HepG2 (cell line): ENCODE measurements at regions not wholly inside any gene's neighbourhood (a gene's known extent, or its start where the extent isn't known, plus 50 kb on each side); places are given as distances from the start of the nearest gene placed in this dataset.

Source experiments
- ATAC-seq: fragments of 200-7000 bp; cut with Tn5 transposase; 3 replicates; pipeline ENCODE4 v1.9.1; 2020; ENCODE audit warnings: mild to moderate bottlenecking, moderate library complexity
- BruUV-seq: library from RNA; stranded (reverse); fragments of 400-500 nt; replicated peaks from 2 replicates; lab custom pipeline; 2021; lab: Mats Ljungman, UMichigan
- CTCF ChIA-PET: fragments of 300-600 bp; formaldehyde crosslinking; extraction: SDS; loops from one replicate; lab custom pipeline; 2021; ENCODE audit warnings: low total read pairs, inconsistent platforms, low intra/inter-chr PET ratio; lab: Yijun Ruan, JAX
- POLR2A ChIA-PET: fragments of 350-600 bp; sonication (Branson Sonifier 250); formaldehyde crosslinking; loops from one replicate; lab custom pipeline; 2020; ENCODE audit warnings: antibody characterized with exemption, inconsistent platforms; lab: Yijun Ruan, JAX
- DNase-seq: peaks from one replicate; pipeline ENCODE4 v3.0.0-alpha.2; 2015; ENCODE audit warnings: low spot score
- FAIRE-seq: peaks from 3 replicates; lab custom pipeline; 2011; peaks lifted over from hg19 to GRCh38; lab: Jason Lieb, UNC
- H2AFZ ChIP-seq: one replicate; pipeline ENCODE4 v1.6.1; 2011; ENCODE audit warnings: low read length, inconsistent platforms
- H3K27ac ChIP-seq: fragments of 300-600 bp; 3 replicates; pipeline ENCODE4 v1.8.0; 2011; ENCODE audit warnings: mixed run types, mild to moderate bottlenecking, mixed read lengths, low read length, inconsistent platforms; ENCODE audit not compliant: insufficient read depth; ENCODE audit errors: extremely low read length
- H3K27me3 ChIP-seq, 2 experiments: fragments of 200-600 bp in 1 of 2; 2 replicates in 1 of 2; 3 replicates in 1 of 2; pipeline versions ENCODE4 v1.6.0 to v1.8.0; 2011; ENCODE audit warnings: low read length in 2 of 2, mild to moderate bottlenecking in 2 of 2, moderate library complexity in 2 of 2, inconsistent platforms in 1 of 2; ENCODE audit not compliant: insufficient read depth in 2 of 2, control insufficient read depth in 1 of 2
- H3K36me3 ChIP-seq, 2 experiments: fragments of 200-600 bp in 1 of 2; replicated peaks in 1 of 2; 2 replicates in 1 of 2; 3 replicates in 1 of 2; pipeline versions ENCODE4 v1.5.1 to v1.8.0; 2011; ENCODE audit warnings: low read length in 2 of 2, inconsistent platforms in 1 of 2; ENCODE audit not compliant: insufficient read depth in 2 of 2, control insufficient read depth in 1 of 2
- H3K4me1 ChIP-seq: 2 replicates; pipeline ENCODE4 v1.5.1; 2012; ENCODE audit warnings: low read length, inconsistent platforms; ENCODE audit not compliant: insufficient read depth
- H3K4me2 ChIP-seq: 2 replicates; pipeline ENCODE4 v1.6.0; 2011; ENCODE audit warnings: low read depth, low read length, inconsistent platforms
- H3K4me3 ChIP-seq, 3 experiments: fragments of 200-600 bp in 1 of 3; sonication (generic), shearing (Covaris generic) in 1 of 3; replicated peaks in 1 of 3; 2 replicates each; pipeline ENCODE4 v1.5.1; 2011 to 2016; ENCODE audit warnings: low read length in 3 of 3, inconsistent platforms in 2 of 3, low read depth in 2 of 3, mild to moderate bottlenecking in 2 of 3, control low read depth in 1 of 3, mixed read lengths in 1 of 3; ENCODE audit not compliant: insufficient read depth in 1 of 3
- H3K79me2 ChIP-seq: one replicate; pipeline ENCODE4 v1.6.1; 2011; ENCODE audit warnings: low read length, inconsistent platforms; ENCODE audit not compliant: insufficient read depth
- H3K9ac ChIP-seq: 2 replicates; pipeline ENCODE4 v1.6.0; 2011; ENCODE audit warnings: mild to moderate bottlenecking, low read depth, low read length, inconsistent platforms; ENCODE audit not compliant: insufficient read depth
- H3K9me3 ChIP-seq: 2 replicates; pipeline ENCODE4 v1.5.1; 2012; ENCODE audit warnings: mild to moderate bottlenecking, low read length
- H4K20me1 ChIP-seq: 2 replicates; pipeline ENCODE4 v1.6.0; 2011; ENCODE audit warnings: inconsistent platforms, mild to moderate bottlenecking, low read length, moderate library complexity; ENCODE audit not compliant: insufficient read depth
- MTF2 ChIP-seq: sonication (generic); formaldehyde crosslinking; IDR thresholded peaks from 2 replicates; pipeline ENCODE4 v1.5.0; 2020; ENCODE audit warnings: missing genetic modification reagents, borderline replicate concordance
- NR2F2 ChIP-seq: IDR thresholded peaks from 2 replicates; pipeline ENCODE4 v1.6.1; 2012; ENCODE audit warnings: low read depth, inconsistent platforms, borderline replicate concordance
- SAP130 ChIP-seq: IDR thresholded peaks from 2 replicates; pipeline ENCODE4 v1.6.1; 2016; ENCODE audit warnings: low read depth
- SCMH1 ChIP-seq: sonication (generic); formaldehyde crosslinking; IDR thresholded peaks from 2 replicates; pipeline ENCODE4 v1.9.0; 2021; ENCODE audit warnings: missing genetic modification reagents, mild to moderate bottlenecking, borderline replicate concordance
- TEAD2 ChIP-seq: sonication (generic); formaldehyde crosslinking; IDR thresholded peaks from 2 replicates; pipeline ENCODE4 v1.9.0; 2021; ENCODE audit warnings: missing genetic modification reagents
- U2AF1 ChIP-seq: fragments of 200-400 bp; formaldehyde crosslinking; optimal IDR thresholded peaks from 2 replicates; pipeline ENCODE3; 2017; ENCODE audit warnings: mild to moderate bottlenecking, low read depth, low read length
- ZMYM2 ChIP-seq: sonication (generic); formaldehyde crosslinking; IDR thresholded peaks from 2 replicates; pipeline ENCODE4 v1.8.0; 2022; ENCODE audit warnings: mild to moderate bottlenecking, missing genetic modification reagents
- ZNF331 ChIP-seq: sonication (generic); formaldehyde crosslinking; IDR thresholded peaks from 2 replicates; pipeline ENCODE4 v1.4.0; 2020; ENCODE audit warnings: missing genetic modification reagents
- ZNF607 ChIP-seq: sonication (generic); formaldehyde crosslinking; IDR thresholded peaks from 2 replicates; pipeline ENCODE4 v1.5.1; 2020; ENCODE audit warnings: missing genetic modification reagents, mild to moderate bottlenecking, borderline replicate concordance
- ZNF782 ChIP-seq: sonication (generic); formaldehyde crosslinking; IDR thresholded peaks from 2 replicates; pipeline ENCODE4 v1.4.0; 2020; ENCODE audit warnings: missing genetic modification reagents, mild to moderate bottlenecking, borderline replicate concordance
- WGBS: methylation state at CpG from one replicate; pipeline ENCODE4 v1.1.6; 2017; ENCODE audit warnings: low lambda C conversion rate; 5-methylcytosine and 5-hydroxymethylcytosine counted together
- in situ Hi-C: cut with HindIII; loops from 2 replicates; pipeline ENCODE4 v1.10.0; 2017; ENCODE audit warnings: low pct_unique_long_range_greater_than_20kb; ENCODE audit not compliant: extremely low pct_ligation_motif_present
- intact Hi-C: fragments of 100-400 bp; cut with micrococcal nuclease; formaldehyde crosslinking; loops from one replicate; pipeline ENCODE4 v1.10.0; 2022; ENCODE audit not compliant: unreplicated experiment

DNA sequence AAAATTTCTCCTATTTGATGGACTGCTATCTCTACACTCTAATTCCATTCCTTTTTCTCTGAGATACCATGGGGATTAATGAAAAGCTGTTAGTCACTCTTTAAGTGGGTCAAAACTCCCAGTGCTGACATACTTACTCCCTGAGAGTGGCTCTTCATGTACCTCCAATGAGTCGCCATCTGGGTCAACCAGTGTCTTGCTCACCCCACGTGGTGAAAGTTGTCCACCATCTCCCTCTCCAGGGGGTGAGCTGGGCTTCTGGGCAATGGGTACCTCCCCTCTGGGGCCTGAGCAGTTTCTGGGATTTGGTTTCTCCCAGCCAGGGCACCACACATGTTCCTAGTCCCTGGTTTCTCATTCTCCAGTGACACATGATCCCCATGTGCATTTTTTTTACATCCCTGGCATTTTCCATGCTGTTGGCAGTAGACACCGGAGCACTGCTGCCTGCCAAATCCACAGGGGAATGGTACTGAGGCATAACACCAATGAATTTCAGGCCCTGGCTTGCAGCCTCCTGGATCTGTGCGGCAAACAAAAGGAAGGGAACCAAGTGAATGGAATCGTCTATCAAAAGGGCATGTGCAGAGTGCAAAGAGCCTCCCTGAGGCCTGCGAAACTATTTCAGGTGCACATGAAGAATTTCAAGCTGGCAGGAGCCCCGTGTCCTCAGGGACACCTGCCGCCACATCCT, 817.9 kb upstream of the AMELY start (continued):
- no peak for TF ChIP-seq SAP130 (CRISPR knock-in tag)
- no peak for TF ChIP-seq NR2F2

DNA sequence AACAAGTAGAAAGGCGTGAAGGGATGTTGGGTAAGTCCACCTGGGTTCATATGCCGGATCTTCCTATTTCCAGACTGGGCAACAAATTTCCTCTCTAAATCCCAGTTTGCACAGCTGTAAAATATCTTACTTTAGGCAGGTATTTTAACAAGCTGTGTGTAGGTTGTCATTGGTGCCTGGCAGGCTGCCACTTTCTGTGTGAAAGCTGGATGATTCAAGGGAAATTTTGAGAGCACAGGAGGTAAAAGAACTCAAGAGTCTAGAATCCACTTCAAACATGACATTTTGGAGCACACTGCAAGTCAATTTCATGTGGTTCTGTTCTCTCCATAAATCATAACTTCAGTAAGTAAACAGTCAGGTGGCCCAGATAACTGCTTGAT, 817.4 kb upstream of the AMELY start:
- Histone ChIP-seq H3K9ac (no peak overlapping the region), H2AFZ (no peak overlapping the region), H3K27me3 (no peaks in the 10 kb centered on the region), H3K79me2 (no peaks in the 10 kb centered on the region)
- CTCF ChIA-PET = no interaction called here
- intact Hi-C loops = no loop called here
- no peak for FAIRE-seq
- TF ChIP-seq ZNF782 (CRISPR knock-in tag) = no peak
- TF ChIP-seq ZNF331 (CRISPR knock-in tag) = no peak
- TF ChIP-seq TEAD2 = no peak
- TF ChIP-seq ZNF607 = no peak
- TF ChIP-seq ZMYM2 (CRISPR knock-in tag) = no peak
- TF ChIP-seq MTF2 (CRISPR knock-in tag) = no peak
- no peak for TF ChIP-seq SCMH1
- no peak for TF ChIP-seq U2AF1
- TF ChIP-seq, all 625 proteins: peak for 0
- H3K4me2 ChIP-seq = no peak overlapping the region
- no TSS peak for BruUV-seq
- in situ Hi-C loops = no loop called here
- 33% methylated on average over 2 of the region's 2 CpGs for WGBS
- no peaks in the 10 kb centered on the region for H3K9me3 ChIP-seq
- DNase-seq (no peak), ATAC-seq (no peak)
- no peak overlapping the region for H3K27ac ChIP-seq
- POLR2A ChIA-PET = no interaction called here
- no peaks in the 10 kb centered on the region for H3K36me3 ChIP-seq
- no peaks in the 10 kb centered on the region for H4K20me1 ChIP-seq
- no peak overlapping the region for H3K4me3 ChIP-seq
- H3K4me1 ChIP-seq = no peaks in the 10 kb centered on the region
